Lower leg skin (tissue), 3 donors: ENCODE measurements at regions not wholly inside any gene's neighbourhood (a gene's known extent, or its start where the extent isn't known, plus 50 kb on each side); places are given as distances from the start of the nearest gene placed in this dataset.

Experiments used
- POLR2A ChIP-seq, 2 donors: fragments of 450-650 bp; IDR thresholded peaks; one replicate each; pipeline ENCODE4 v1.6.1; 2016 to 2017; ENCODE audit warnings: antibody characterized with exemption in 2 of 2, mild to moderate bottlenecking in 1 of 2, moderate library complexity in 1 of 2
- TF ChIP-seq, protein P1 (sequence below), 3 donors: fragments of 450-650 bp; IDR thresholded peaks; one replicate each; pipeline ENCODE4 v1.5.1; 2016; ENCODE audit warnings: antibody characterized with exemption in 3 of 3, mild to moderate bottlenecking in 3 of 3, moderate library complexity in 2 of 3

GRCh38 chr4:105050896-105051295 is 95.8 kb upstream of the TET2 start:
- TF ChIP-seq POLR2A (IDR thresholded peaks at IDR 0.05) = no peak
- TF ChIP-seq, protein P1, sequence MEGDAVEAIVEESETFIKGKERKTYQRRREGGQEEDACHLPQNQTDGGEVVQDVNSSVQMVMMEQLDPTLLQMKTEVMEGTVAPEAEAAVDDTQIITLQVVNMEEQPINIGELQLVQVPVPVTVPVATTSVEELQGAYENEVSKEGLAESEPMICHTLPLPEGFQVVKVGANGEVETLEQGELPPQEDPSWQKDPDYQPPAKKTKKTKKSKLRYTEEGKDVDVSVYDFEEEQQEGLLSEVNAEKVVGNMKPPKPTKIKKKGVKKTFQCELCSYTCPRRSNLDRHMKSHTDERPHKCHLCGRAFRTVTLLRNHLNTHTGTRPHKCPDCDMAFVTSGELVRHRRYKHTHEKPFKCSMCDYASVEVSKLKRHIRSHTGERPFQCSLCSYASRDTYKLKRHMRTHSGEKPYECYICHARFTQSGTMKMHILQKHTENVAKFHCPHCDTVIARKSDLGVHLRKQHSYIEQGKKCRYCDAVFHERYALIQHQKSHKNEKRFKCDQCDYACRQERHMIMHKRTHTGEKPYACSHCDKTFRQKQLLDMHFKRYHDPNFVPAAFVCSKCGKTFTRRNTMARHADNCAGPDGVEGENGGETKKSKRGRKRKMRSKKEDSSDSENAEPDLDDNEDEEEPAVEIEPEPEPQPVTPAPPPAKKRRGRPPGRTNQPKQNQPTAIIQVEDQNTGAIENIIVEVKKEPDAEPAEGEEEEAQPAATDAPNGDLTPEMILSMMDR (IDR thresholded peaks at IDR 0.05) = no peak
